ENCODE measurements at regions not wholly inside any gene's neighbourhood (a gene's known extent, or its start where the extent isn't known, plus 50 kb on each side); places are given as distances from the start of the nearest gene placed in this dataset.

DNA sequence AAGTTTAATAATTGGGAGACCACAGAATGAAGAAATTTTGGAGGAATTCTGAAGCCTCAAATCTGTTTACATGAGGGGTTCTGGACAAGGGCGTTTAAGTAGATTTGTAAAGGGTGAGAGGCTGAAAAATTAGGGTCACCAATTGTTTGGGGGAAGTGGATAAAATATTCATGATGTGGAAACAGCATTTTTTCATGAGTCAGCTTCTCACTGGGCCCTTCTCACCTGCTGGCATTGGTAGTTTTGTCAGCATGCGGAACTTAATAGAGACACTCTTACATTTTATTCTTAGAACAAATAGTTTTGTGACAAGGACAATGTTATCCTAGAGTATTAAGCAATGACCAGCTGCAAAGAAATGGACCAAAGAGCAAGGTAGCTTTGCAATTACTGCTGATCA is 634.4 kb downstream of the LRFN5 start:
- TF ChIP-seq, protein P1, sequence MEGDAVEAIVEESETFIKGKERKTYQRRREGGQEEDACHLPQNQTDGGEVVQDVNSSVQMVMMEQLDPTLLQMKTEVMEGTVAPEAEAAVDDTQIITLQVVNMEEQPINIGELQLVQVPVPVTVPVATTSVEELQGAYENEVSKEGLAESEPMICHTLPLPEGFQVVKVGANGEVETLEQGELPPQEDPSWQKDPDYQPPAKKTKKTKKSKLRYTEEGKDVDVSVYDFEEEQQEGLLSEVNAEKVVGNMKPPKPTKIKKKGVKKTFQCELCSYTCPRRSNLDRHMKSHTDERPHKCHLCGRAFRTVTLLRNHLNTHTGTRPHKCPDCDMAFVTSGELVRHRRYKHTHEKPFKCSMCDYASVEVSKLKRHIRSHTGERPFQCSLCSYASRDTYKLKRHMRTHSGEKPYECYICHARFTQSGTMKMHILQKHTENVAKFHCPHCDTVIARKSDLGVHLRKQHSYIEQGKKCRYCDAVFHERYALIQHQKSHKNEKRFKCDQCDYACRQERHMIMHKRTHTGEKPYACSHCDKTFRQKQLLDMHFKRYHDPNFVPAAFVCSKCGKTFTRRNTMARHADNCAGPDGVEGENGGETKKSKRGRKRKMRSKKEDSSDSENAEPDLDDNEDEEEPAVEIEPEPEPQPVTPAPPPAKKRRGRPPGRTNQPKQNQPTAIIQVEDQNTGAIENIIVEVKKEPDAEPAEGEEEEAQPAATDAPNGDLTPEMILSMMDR (IDR thresholded peaks at IDR 0.05): no peak
- no peak for TF ChIP-seq EZH2 (IDR thresholded peaks at IDR 0.05; ENCODE audit: borderline replicate concordance, insufficient read depth, low read depth, low read length, poor library complexity, severe bottlenecking)

Data from B cell (primary cell).